Transverse colon (tissue), 4 donors: ENCODE measurements at regions not wholly inside any gene's neighbourhood (a gene's known extent, or its start where the extent isn't known, plus 50 kb on each side); places are given as distances from the start of the nearest gene placed in this dataset.

Source experiments
- DNase-seq: peaks from one replicate; pipeline ENCODE4 v3.0.0-alpha.2; 2019
- H3K27ac ChIP-seq, 4 donors: fragments of 200-600 bp; sonication (generic); 2 replicates each; pipeline ENCODE4 v1.5.1; 2016 to 2018; ENCODE audit warnings: inconsistent platforms in 4 of 4
- H3K27me3 ChIP-seq: fragments of 200-600 bp; sonication (generic); 2 replicates; pipeline ENCODE4 v1.5.1; 2017; ENCODE audit warnings: inconsistent platforms
- H3K36me3 ChIP-seq, 4 donors: fragments of 200-600 bp; sonication (generic); 2 replicates each; pipeline ENCODE4 v1.5.1; 2017 to 2019; ENCODE audit warnings: inconsistent platforms in 4 of 4
- H3K4me1 ChIP-seq, 4 donors: fragments of 200-600 bp; sonication (generic); 2 replicates each; pipeline ENCODE4 v1.5.1; 2017 to 2020; ENCODE audit warnings: inconsistent platforms in 4 of 4
- H3K4me3 ChIP-seq, 4 donors: fragments of 200-600 bp; sonication (generic); 1 replicate in 1 of 4; 2 replicates in 3 of 4; pipeline versions ENCODE4 v1.5.1 to v1.6.1; 2017 to 2019; ENCODE audit warnings: inconsistent platforms in 4 of 4
- H3K9me3 ChIP-seq, 2 donors: fragments of 200-600 bp; sonication (generic); 2 replicates each; pipeline ENCODE4 v1.5.1; 2017 to 2019; ENCODE audit warnings: inconsistent platforms in 2 of 2
- EP300 ChIP-seq: sonication (generic); formaldehyde crosslinking; IDR thresholded peaks from one replicate; pipeline ENCODE4 v1.6.1; 2017; ENCODE audit warnings: antibody characterized with exemption, low read depth
- POLR2A ChIP-seq: fragments of 450-650 bp; IDR thresholded peaks from one replicate; pipeline ENCODE4 v1.6.1; 2016; ENCODE audit warnings: antibody characterized with exemption, mild to moderate bottlenecking, moderate library complexity
- POLR2AphosphoS5 ChIP-seq, 3 donors: sonication (generic); formaldehyde crosslinking; IDR thresholded peaks; one replicate each; pipeline ENCODE4 v1.6.1; 2016; ENCODE audit warnings: antibody characterized with exemption in 3 of 3
- WGBS, 2 donors: methylation state at CpG; one replicate each; pipeline ENCODE4 v1.1.5; 2018; ENCODE audit warnings: low coverage in 1 of 2; 5-methylcytosine and 5-hydroxymethylcytosine counted together
- in situ Hi-C, 4 donors: fragments of 200-750 bp; cut with MboI; loops; one replicate each; pipeline versions ENCODE4 v1.15.0 to v1.15.1; 2017; ENCODE audit warnings: low sequenced_read_pairs in 3 of 4, low pct_ligation_motif_present in 1 of 4, low pct_unique_long_range_greater_than_20kb in 1 of 4
- intact Hi-C: fragments of 100-400 bp; cut with DNase I; formaldehyde crosslinking; loops from one replicate; pipeline ENCODE4 v1.15.1; 2023; ENCODE audit warnings: low total_unique reads
- TF ChIP-seq, protein P1 (sequence below), 5 experiments: fragments of 200-600 bp in 3 of 5; fragments of 450-650 bp in 2 of 5; sonication (generic) in 3 of 5; IDR thresholded peaks; 1 replicate in 2 of 5; 2 replicates in 3 of 5; pipeline ENCODE4 v1.5.1; 2016 to 2017; ENCODE audit warnings: antibody characterized with exemption in 5 of 5, inconsistent platforms in 3 of 5, mild to moderate bottlenecking in 2 of 5, moderate library complexity in 1 of 5

DNA sequence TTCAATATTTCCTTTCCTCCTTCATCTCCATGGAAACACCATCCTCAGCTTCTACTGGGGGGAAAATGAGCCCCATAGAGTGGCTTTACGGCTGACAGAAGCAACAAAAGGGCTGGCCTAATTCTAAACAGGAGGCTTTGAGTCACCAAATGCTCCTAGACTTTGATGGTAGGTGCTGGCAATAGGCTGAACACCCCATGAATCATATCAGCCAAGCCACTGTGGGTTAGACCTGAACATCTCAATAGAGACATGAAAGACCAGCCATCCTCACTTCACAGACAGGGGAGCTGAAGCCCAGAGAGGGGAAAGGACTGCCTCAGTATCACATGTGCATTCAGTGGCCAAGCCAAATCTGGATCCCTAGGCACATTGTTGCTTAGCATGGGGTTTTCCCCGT, 107.6 kb downstream of the AMER1 start:
- 62% methylated on average over 2 of the region's 2 CpGs; no CpG with 5 or more reads in 1 of the 2 donors for WGBS, 2 donors
- Histone ChIP-seq H3K36me3 (no peaks in the 10 kb centered on the region), H3K27me3 (no peaks in the 10 kb centered on the region), H3K4me3 (no peak overlapping the region), H3K4me1 (no peaks in the 10 kb centered on the region), H3K27ac (no peak overlapping the region), H3K9me3 (no peaks in the 10 kb centered on the region)
- in situ Hi-C loops, result no loop called here
- TF ChIP-seq, protein P1, sequence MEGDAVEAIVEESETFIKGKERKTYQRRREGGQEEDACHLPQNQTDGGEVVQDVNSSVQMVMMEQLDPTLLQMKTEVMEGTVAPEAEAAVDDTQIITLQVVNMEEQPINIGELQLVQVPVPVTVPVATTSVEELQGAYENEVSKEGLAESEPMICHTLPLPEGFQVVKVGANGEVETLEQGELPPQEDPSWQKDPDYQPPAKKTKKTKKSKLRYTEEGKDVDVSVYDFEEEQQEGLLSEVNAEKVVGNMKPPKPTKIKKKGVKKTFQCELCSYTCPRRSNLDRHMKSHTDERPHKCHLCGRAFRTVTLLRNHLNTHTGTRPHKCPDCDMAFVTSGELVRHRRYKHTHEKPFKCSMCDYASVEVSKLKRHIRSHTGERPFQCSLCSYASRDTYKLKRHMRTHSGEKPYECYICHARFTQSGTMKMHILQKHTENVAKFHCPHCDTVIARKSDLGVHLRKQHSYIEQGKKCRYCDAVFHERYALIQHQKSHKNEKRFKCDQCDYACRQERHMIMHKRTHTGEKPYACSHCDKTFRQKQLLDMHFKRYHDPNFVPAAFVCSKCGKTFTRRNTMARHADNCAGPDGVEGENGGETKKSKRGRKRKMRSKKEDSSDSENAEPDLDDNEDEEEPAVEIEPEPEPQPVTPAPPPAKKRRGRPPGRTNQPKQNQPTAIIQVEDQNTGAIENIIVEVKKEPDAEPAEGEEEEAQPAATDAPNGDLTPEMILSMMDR (IDR thresholded peaks at IDR 0.05), result no peak
- TF ChIP-seq POLR2AphosphoS5 (IDR thresholded peaks at IDR 0.05) (no peak), POLR2A (no peak), EP300 (no peak)
- intact Hi-C loops, result no loop called here
- DNase-seq, result no peak

DNA sequence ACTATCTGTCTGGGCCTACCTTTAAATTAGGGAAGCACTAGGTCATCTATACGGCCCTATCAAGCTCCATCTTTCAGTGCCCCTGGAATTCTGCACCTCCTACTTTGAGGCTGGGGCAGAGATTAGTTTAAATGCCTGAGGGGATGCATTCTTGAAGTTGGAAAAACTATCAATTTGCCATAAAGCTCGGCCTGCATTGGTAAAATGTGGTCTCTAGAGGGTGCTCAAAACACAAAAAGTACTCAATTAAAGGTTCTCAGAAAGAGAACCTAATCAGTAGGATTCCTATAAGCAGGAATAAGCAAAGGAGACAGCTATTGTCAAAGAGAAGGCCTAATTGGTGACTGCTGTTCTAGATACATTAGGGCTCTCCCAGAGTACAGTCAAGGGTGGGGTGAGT, 111.7 kb downstream of the AMER1 start:
- Histone ChIP-seq H3K4me1 (no peaks in the 10 kb centered on the region), H3K36me3 (no peaks in the 10 kb centered on the region), H3K4me3 (no peak overlapping the region), H3K27me3 (no peaks in the 10 kb centered on the region), H3K9me3 (no peaks in the 10 kb centered on the region), H3K27ac (no peak overlapping the region)
- DNase-seq, result no peak
- TF ChIP-seq POLR2A, result no peak
- TF ChIP-seq, protein P1 (IDR thresholded peaks at IDR 0.05), result peak in 1 of 5 experiments; percentile 11
- intact Hi-C loops (no loop called here), in situ Hi-C loops (no loop called here)
- 20% methylated on average over 2 of the region's 2 CpGs; no CpG with 5 or more reads in 1 of the 2 donors for WGBS, 2 donors
